ENCODE measurements at regions not wholly inside any gene's neighbourhood (a gene's known extent, or its start where the extent isn't known, plus 50 kb on each side); places are given as distances from the start of the nearest gene placed in this dataset.

GRCh38 chr7:65471587-65471986 lies 97.9 kb downstream of the ZNF92 start:
- no peak for DNase-seq
- H3K4me1 ChIP-seq (replicated peaks; ENCODE audit: insufficient read depth), result peaks cover 12% of the 10 kb centered on the region
- no peaks in the 10 kb centered on the region for H3F3A ChIP-seq (ENCODE audit: insufficient read depth, low read depth)
- no peaks in the 10 kb centered on the region for H3K9me2 ChIP-seq (ENCODE audit: insufficient read depth)
- H4K20me1 ChIP-seq (ENCODE audit: insufficient read depth), result no peaks in the 10 kb centered on the region
- no peaks in the 10 kb centered on the region for H3K79me2 ChIP-seq (ENCODE audit: low read depth)
- intact Hi-C loops (cut with micrococcal nuclease; ENCODE audit: unreplicated experiment), result no loop called here
- no TSS peak for BruUV-seq (replicated peaks)
- POLR2A ChIA-PET (ENCODE audit: unreplicated experiment), result no interaction called here
- no peak overlapping the region for H3K4me3 ChIP-seq
- TF ChIP-seq EZH2 (IDR thresholded peaks at IDR 0.05; ENCODE audit: low read depth) (no peak), CTCF (conservative IDR thresholded peaks at IDR 0.05) (no peak)
- no peaks in the 10 kb centered on the region for H3K27me3 ChIP-seq (ENCODE audit: insufficient read depth, low read depth)
- no peaks in the 10 kb centered on the region for H3K9me3 ChIP-seq (ENCODE audit: insufficient read depth, low read depth)
- H2AFZ ChIP-seq, result no peak overlapping the region
- CTCF ChIA-PET, result no interaction called here
- no peaks in the 10 kb centered on the region for H3K36me3 ChIP-seq (ENCODE audit: low read depth)
- H3K27ac ChIP-seq, result no peak overlapping the region
- no peak overlapping the region for H3K4me2 ChIP-seq

GRCh38 chr7:65475040-65475726 lies 101.5 kb downstream of the ZNF92 start:
- no peak overlapping the region for H3K27ac ChIP-seq
- H2AFZ ChIP-seq, result no peak overlapping the region
- no peaks in the 10 kb centered on the region for H3F3A ChIP-seq (ENCODE audit: insufficient read depth, low read depth)
- H3K4me2 ChIP-seq, result 0 out of 2 replicates have a peak overlapping the region, but pooled peaks have one; percentile 42
- BruUV-seq (replicated peaks), result no TSS peak
- no peaks in the 10 kb centered on the region for H3K79me2 ChIP-seq (ENCODE audit: low read depth)
- ChIA-PET POLR2A (ENCODE audit: unreplicated experiment) (interaction anchor here (0.6 kb wide), 1 partner anchor 576 kb away, joined by 7 read pairs; no protein-coding TSS in a partner anchor), CTCF (no interaction called here)
- TF ChIP-seq EZH2 (IDR thresholded peaks at IDR 0.05; ENCODE audit: low read depth), result no peak
- TF ChIP-seq CTCF (conservative IDR thresholded peaks at IDR 0.05), result no peak
- peaks cover 3% of the 10 kb centered on the region; the same call in 1 of the 2 replicates for H3K9me3 ChIP-seq (ENCODE audit: insufficient read depth, low read depth)
- H3K27me3 ChIP-seq (ENCODE audit: insufficient read depth, low read depth), result no peaks in the 10 kb centered on the region
- no peak for DNase-seq
- no peaks in the 10 kb centered on the region for H3K9me2 ChIP-seq (ENCODE audit: insufficient read depth)
- no peak overlapping the region for H3K4me3 ChIP-seq
- H4K20me1 ChIP-seq (ENCODE audit: insufficient read depth), result no peaks in the 10 kb centered on the region
- peaks cover 12% of the 10 kb centered on the region for H3K4me1 ChIP-seq (replicated peaks; ENCODE audit: insufficient read depth)
- intact Hi-C loops (cut with micrococcal nuclease; ENCODE audit: unreplicated experiment), result no loop called here
- H3K36me3 ChIP-seq (ENCODE audit: low read depth), result no peaks in the 10 kb centered on the region

GRCh38 chr7:65475734-65476319 lies 102.2 kb downstream of the ZNF92 start:
- H3K27ac ChIP-seq, result no peak overlapping the region
- no TSS peak for BruUV-seq (replicated peaks)
- POLR2A ChIA-PET (ENCODE audit: unreplicated experiment), result interaction anchor here (0.6 kb wide), 1 partner anchor 575 kb away, joined by 7 read pairs; no protein-coding TSS in a partner anchor

More at GRCh38 chr7:65475734-65476319, 102.2 kb downstream of the ZNF92 start:
- intact Hi-C loops (cut with micrococcal nuclease; ENCODE audit: unreplicated experiment), result no loop called here
- peaks cover 3% of the 10 kb centered on the region; the same call in 1 of the 2 replicates for H3K9me3 ChIP-seq (ENCODE audit: insufficient read depth, low read depth)
- H4K20me1 ChIP-seq (ENCODE audit: insufficient read depth), result no peaks in the 10 kb centered on the region
- H3K9me2 ChIP-seq (ENCODE audit: insufficient read depth), result no peaks in the 10 kb centered on the region
- DNase-seq, result peak; percentile 1 to 38
- no peaks in the 10 kb centered on the region for H3K36me3 ChIP-seq (ENCODE audit: low read depth)
- no peak for TF ChIP-seq EZH2 (IDR thresholded peaks at IDR 0.05; ENCODE audit: low read depth)
- no peak for TF ChIP-seq CTCF (conservative IDR thresholded peaks at IDR 0.05)
- no peaks in the 10 kb centered on the region for H3F3A ChIP-seq (ENCODE audit: insufficient read depth, low read depth)
- 0 out of 2 replicates have a peak overlapping the region, but pooled peaks have one; percentile 48 for H2AFZ ChIP-seq
- peaks cover 12% of the 10 kb centered on the region for H3K4me1 ChIP-seq (replicated peaks; ENCODE audit: insufficient read depth)
- CTCF ChIA-PET, result no interaction called here
- no peaks in the 10 kb centered on the region for H3K27me3 ChIP-seq (ENCODE audit: insufficient read depth, low read depth)
- H3K4me2 ChIP-seq, result peak overlapping the region; percentile 42; the same call in 1 of the 2 replicates
- H3K79me2 ChIP-seq (ENCODE audit: low read depth), result no peaks in the 10 kb centered on the region
- no peak overlapping the region for H3K4me3 ChIP-seq

All from PC-9 (cell line).